ENCODE measurements at regions not wholly inside any gene's neighbourhood (a gene's known extent, or its start where the extent isn't known, plus 50 kb on each side); places are given as distances from the start of the nearest gene placed in this dataset.

DNA sequence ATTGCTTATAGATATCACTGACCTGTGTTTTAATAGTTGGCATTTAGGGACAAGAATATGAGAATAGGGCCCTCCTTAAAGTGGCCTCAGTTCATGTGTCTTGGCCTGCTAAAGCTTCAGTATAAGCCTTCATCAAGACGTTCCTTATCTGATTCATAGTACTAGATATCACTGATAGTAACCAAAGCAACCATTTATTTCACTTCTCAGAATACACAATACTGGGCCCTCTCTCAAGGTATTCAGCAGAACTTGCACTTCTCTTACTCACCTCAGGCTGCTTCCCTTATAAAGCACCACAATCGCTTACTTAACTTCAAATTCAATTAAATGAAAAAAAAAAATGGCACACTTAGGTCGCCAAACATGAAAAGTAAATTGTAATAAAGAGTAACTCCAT lies 259.4 kb upstream of the PCDH7 start:
- no peak overlapping the region for H3K27ac Mint-ChIP-seq
- H3K4me1 Mint-ChIP-seq (ENCODE audit: low read depth) = no peaks in the 10 kb centered on the region
- H3K9me3 Mint-ChIP-seq = peaks cover 10% of the 10 kb centered on the region
- no peaks in the 10 kb centered on the region for H3K27me3 Mint-ChIP-seq
- DNase-seq = no peak
- TF ChIP-seq, protein P1, sequence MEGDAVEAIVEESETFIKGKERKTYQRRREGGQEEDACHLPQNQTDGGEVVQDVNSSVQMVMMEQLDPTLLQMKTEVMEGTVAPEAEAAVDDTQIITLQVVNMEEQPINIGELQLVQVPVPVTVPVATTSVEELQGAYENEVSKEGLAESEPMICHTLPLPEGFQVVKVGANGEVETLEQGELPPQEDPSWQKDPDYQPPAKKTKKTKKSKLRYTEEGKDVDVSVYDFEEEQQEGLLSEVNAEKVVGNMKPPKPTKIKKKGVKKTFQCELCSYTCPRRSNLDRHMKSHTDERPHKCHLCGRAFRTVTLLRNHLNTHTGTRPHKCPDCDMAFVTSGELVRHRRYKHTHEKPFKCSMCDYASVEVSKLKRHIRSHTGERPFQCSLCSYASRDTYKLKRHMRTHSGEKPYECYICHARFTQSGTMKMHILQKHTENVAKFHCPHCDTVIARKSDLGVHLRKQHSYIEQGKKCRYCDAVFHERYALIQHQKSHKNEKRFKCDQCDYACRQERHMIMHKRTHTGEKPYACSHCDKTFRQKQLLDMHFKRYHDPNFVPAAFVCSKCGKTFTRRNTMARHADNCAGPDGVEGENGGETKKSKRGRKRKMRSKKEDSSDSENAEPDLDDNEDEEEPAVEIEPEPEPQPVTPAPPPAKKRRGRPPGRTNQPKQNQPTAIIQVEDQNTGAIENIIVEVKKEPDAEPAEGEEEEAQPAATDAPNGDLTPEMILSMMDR (IDR thresholded peaks at IDR 0.05) = no peak
- H3K36me3 Mint-ChIP-seq (ENCODE audit: low read depth) = no peaks in the 10 kb centered on the region
- ChIA-PET POLR2A (no interaction called here), CTCF (no interaction called here)
- intact Hi-C loops (cut with micrococcal nuclease) = no loop called here
- no peak overlapping the region for H3K4me3 Mint-ChIP-seq
- no peak for ATAC-seq

DNA sequence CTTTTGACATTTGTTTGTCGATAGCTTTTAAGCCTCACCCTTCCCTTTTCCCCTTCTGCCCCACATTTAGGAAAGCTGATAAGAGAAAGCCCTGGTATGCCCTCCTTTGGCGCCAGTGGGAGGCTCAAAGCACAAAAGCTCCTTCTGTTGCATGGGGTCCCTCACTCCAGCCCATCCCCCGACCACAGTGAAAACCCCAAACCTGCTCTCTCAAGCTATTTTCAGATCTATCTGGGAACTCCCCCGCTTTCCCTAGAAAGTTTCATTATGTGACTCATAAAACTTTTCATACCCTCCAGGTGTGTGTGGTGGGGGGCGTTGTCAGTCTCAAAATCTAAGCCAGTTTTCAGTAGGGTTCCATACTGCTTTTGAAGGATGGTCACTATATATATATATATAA lies 259.0 kb upstream of the PCDH7 start:
- intact Hi-C loops (cut with micrococcal nuclease) = no loop called here
- H3K27me3 Mint-ChIP-seq = no peaks in the 10 kb centered on the region
- POLR2A ChIA-PET = no interaction called here
- no peaks in the 10 kb centered on the region for H3K36me3 Mint-ChIP-seq (ENCODE audit: low read depth)
- no peak overlapping the region for H3K27ac Mint-ChIP-seq
- no peaks in the 10 kb centered on the region for H3K4me1 Mint-ChIP-seq (ENCODE audit: low read depth)
- ATAC-seq (no peak), DNase-seq (peak; percentile 7)
- no peak overlapping the region for H3K4me3 Mint-ChIP-seq
- TF ChIP-seq, protein P1 (IDR thresholded peaks at IDR 0.05) = no peak
- H3K9me3 Mint-ChIP-seq = peaks cover 10% of the 10 kb centered on the region
- CTCF ChIA-PET = no interaction called here

DNA sequence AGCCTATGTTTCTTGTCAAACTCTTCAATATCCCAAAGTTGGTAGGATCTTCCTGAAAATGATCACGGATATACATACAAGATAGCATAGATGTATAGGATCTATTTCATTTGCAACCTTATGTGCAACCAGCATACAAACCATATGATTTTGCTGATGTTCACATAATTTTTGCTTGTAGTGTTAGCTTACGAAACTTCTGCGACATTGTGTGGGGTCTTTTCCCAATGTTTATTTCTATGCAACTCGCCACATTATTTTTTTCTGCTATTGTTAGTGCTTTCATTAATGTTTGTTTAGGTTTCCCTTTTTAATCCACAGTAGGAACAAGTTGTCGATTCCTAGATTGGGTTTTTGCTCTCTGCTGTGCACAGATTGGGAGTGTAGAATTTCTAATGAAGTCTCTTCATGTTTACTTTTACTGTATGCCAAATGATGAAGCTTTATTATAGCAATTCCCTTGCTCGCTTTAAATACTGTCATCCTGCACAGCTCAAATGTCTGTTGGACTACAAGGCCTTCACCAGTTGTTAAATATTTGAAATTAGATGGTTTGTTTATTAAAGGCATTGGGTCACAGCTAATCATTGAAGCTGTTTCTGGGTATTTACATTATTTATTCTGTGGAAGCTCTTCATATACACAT lies 257.6 kb upstream of the PCDH7 start:
- no peak for ATAC-seq
- TF ChIP-seq, protein P1 (IDR thresholded peaks at IDR 0.05) = no peak
- H3K9me3 Mint-ChIP-seq = peaks cover 10% of the 10 kb centered on the region
- no peak for DNase-seq
- intact Hi-C loops (cut with micrococcal nuclease) = no loop called here
- ChIA-PET POLR2A (no interaction called here), CTCF (no interaction called here)
- H3K27ac Mint-ChIP-seq = no peak overlapping the region
- no peaks in the 10 kb centered on the region for H3K36me3 Mint-ChIP-seq (ENCODE audit: low read depth)
- no peaks in the 10 kb centered on the region for H3K27me3 Mint-ChIP-seq
- no peaks in the 10 kb centered on the region for H3K4me1 Mint-ChIP-seq (ENCODE audit: low read depth)
- H3K4me3 Mint-ChIP-seq = no peak overlapping the region

DNA sequence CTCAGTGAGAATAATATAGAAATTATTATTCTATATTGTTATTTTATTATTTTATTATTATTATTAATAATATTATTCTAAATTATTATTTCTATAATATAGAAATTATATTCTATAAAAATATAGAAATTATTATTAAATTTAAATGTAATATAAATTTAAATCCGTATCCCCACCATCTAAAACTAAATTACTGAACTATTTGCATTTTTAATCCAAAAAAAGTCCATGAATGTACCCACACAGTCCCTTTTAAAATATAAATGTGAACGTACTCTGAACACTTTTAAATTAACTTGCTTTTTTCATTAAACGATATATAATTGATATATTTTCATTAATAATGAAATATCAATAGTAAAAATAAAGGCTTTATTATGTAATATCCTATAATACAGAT lies 248.3 kb upstream of the PCDH7 start:
- TF ChIP-seq, protein P1 (IDR thresholded peaks at IDR 0.05) = no peak

DNA sequence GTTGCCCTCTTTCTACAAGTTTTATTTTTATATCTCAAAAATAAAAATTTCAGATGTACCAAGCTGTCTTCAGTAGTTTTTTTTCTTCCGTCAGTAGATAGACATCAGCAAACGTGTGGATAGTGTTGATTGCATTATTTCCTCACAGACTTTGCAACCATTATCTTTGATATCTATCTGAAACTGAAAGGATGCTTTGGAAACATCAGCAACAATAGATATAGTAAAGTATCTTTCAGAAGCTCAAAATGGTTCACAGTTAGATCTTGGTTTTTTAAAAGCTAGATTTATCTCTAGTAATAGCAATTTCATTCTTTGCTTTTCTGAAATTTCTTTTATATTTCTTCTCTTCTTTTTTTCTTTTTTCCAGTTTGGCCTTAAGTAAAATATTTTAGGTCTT lies 246.9 kb upstream of the PCDH7 start:
- intact Hi-C loops (cut with micrococcal nuclease) = no loop called here
- Mint-ChIP-seq H3K9me3 (peaks cover 3% of the 10 kb centered on the region), H3K4me1 (ENCODE audit: low read depth) (no peaks in the 10 kb centered on the region), H3K27ac (no peak overlapping the region), H3K4me3 (no peak overlapping the region), H3K36me3 (ENCODE audit: low read depth) (no peaks in the 10 kb centered on the region), H3K27me3 (no peaks in the 10 kb centered on the region)
- ChIA-PET CTCF (no interaction called here), POLR2A (no interaction called here)
- ATAC-seq (no peak), DNase-seq (no peak)
- TF ChIP-seq, protein P1 (IDR thresholded peaks at IDR 0.05) = no peak

More for the DNA sequence above, 248.3 kb upstream of the PCDH7 start:
- Mint-ChIP-seq H3K9me3 (peaks cover 8% of the 10 kb centered on the region), H3K4me1 (ENCODE audit: low read depth) (no peaks in the 10 kb centered on the region), H3K36me3 (ENCODE audit: low read depth) (no peaks in the 10 kb centered on the region), H3K27me3 (no peaks in the 10 kb centered on the region), H3K27ac (no peak overlapping the region), H3K4me3 (no peak overlapping the region)
- ATAC-seq (no peak), DNase-seq (no peak)
- CTCF ChIA-PET = no interaction called here
- intact Hi-C loops (cut with micrococcal nuclease) = no loop called here
- POLR2A ChIA-PET = no interaction called here

Measured in activated CD8-positive, alpha-beta T cell treated with anti-CD3 and anti-CD28 coated beads for 36 hours (primary cell).